Stimulated activated CD4-positive, alpha-beta T cell treated with anti-CD3 and anti-CD28 coated beads, Interleukin-4, amount 100 ng/mL, for 48 hours (primary cell): ENCODE measurements at regions not wholly inside any gene's neighbourhood (a gene's known extent, or its start where the extent isn't known, plus 50 kb on each side); places are given as distances from the start of the nearest gene placed in this dataset.

ENCODE experiments used
- DNase-seq, 2 donors: peaks; one replicate each; pipeline ENCODE4 v3.0.0-alpha.2; 2020; ENCODE audit warnings: low read depth in 2 of 2

GRCh38 chr5:174235221-174236011 is 189.9 kb downstream of the NSG2 start:
- DNase-seq: no peak

- no peak for DNase-seq
These were observed 190.6 kb downstream of the NSG2 start for GRCh38 chr5:174236070-174236469.

- no peak for DNase-seq
These were observed 194.2 kb downstream of the NSG2 start for GRCh38 chr5:174239718-174240117.

GRCh38 chr5:174242573-174242972 is 197.1 kb downstream of the NSG2 start:
- DNase-seq: no peak

- no peak for DNase-seq
These were observed 198.4 kb downstream of the NSG2 start for GRCh38 chr5:174243904-174244303.

GRCh38 chr5:174245516-174246075 is 200.1 kb downstream of the NSG2 start:
- no peak for DNase-seq

GRCh38 chr5:174246743-174247142 is 201.2 kb downstream of the NSG2 start:
- no peak for DNase-seq

GRCh38 chr5:174247301-174247700 is 201.8 kb downstream of the NSG2 start:
- no peak for DNase-seq

- no peak for DNase-seq
These were observed 205.9 kb downstream of the NSG2 start for GRCh38 chr5:174251305-174252000.

- no peak for DNase-seq
These were observed 206.6 kb downstream of the NSG2 start for GRCh38 chr5:174252121-174252520.

GRCh38 chr5:174259696-174260420 is 214.4 kb downstream of the NSG2 start:
- no peak for DNase-seq

- no peak for DNase-seq
These were observed 225.8 kb downstream of the NSG2 start for GRCh38 chr5:174271316-174271715.

GRCh38 chr5:174272671-174273070 is 227.2 kb downstream of the NSG2 start:
- no peak for DNase-seq

- DNase-seq: no peak
These were observed 227.8 kb downstream of the NSG2 start for GRCh38 chr5:174273325-174273724.

- no peak for DNase-seq
These were observed 230.5 kb downstream of the NSG2 start for GRCh38 chr5:174275959-174276358.

- DNase-seq: no peak
These were observed 235.7 kb downstream of the NSG2 start for GRCh38 chr5:174281089-174281760.

- DNase-seq: no peak
These were observed 236.3 kb downstream of the NSG2 start for GRCh38 chr5:174281855-174282254.

GRCh38 chr5:174282391-174282790 is 236.9 kb downstream of the NSG2 start:
- no peak for DNase-seq

GRCh38 chr5:174283211-174284005 is 237.9 kb downstream of the NSG2 start:
- no peak for DNase-seq

GRCh38 chr5:174284873-174285272 is 239.4 kb downstream of the NSG2 start:
- DNase-seq: no peak

GRCh38 chr5:174287761-174288160 is 242.3 kb downstream of the NSG2 start:
- no peak for DNase-seq
